HepG2 (cell line): ENCODE measurements at regions not wholly inside any gene's neighbourhood (a gene's known extent, or its start where the extent isn't known, plus 50 kb on each side); places are given as distances from the start of the nearest gene placed in this dataset.
A peak's percentile ranks its signal among the peaks of the same experiment; 100 is the strongest.

ENCODE experiments used
- ATAC-seq: fragments of 200-7000 bp; cut with Tn5 transposase; 3 replicates; pipeline ENCODE4 v1.9.1; 2020; ENCODE audit warnings: mild to moderate bottlenecking, moderate library complexity
- BruUV-seq: library from RNA; stranded (reverse); fragments of 400-500 nt; replicated peaks from 2 replicates; lab custom pipeline; 2021; lab: Mats Ljungman, UMichigan
- CTCF ChIA-PET: fragments of 300-600 bp; formaldehyde crosslinking; extraction: SDS; loops from one replicate; lab custom pipeline; 2021; ENCODE audit warnings: low total read pairs, inconsistent platforms, low intra/inter-chr PET ratio; lab: Yijun Ruan, JAX
- POLR2A ChIA-PET: fragments of 350-600 bp; sonication (Branson Sonifier 250); formaldehyde crosslinking; loops from one replicate; lab custom pipeline; 2020; ENCODE audit warnings: antibody characterized with exemption, inconsistent platforms; lab: Yijun Ruan, JAX
- DNase-seq: peaks from one replicate; pipeline ENCODE4 v3.0.0-alpha.2; 2015; ENCODE audit warnings: low spot score
- FAIRE-seq: peaks from 3 replicates; lab custom pipeline; 2011; peaks lifted over from hg19 to GRCh38; lab: Jason Lieb, UNC
- H2AFZ ChIP-seq: one replicate; pipeline ENCODE4 v1.6.1; 2011; ENCODE audit warnings: low read length, inconsistent platforms
- H3K27ac ChIP-seq: fragments of 300-600 bp; 3 replicates; pipeline ENCODE4 v1.8.0; 2011; ENCODE audit warnings: mixed run types, mild to moderate bottlenecking, mixed read lengths, low read length, inconsistent platforms; ENCODE audit not compliant: insufficient read depth; ENCODE audit errors: extremely low read length
- H3K27me3 ChIP-seq, 2 experiments: fragments of 200-600 bp in 1 of 2; 2 replicates in 1 of 2; 3 replicates in 1 of 2; pipeline versions ENCODE4 v1.6.0 to v1.8.0; 2011; ENCODE audit warnings: low read length in 2 of 2, mild to moderate bottlenecking in 2 of 2, moderate library complexity in 2 of 2, inconsistent platforms in 1 of 2; ENCODE audit not compliant: insufficient read depth in 2 of 2, control insufficient read depth in 1 of 2
- H3K36me3 ChIP-seq, 2 experiments: fragments of 200-600 bp in 1 of 2; replicated peaks in 1 of 2; 2 replicates in 1 of 2; 3 replicates in 1 of 2; pipeline versions ENCODE4 v1.5.1 to v1.8.0; 2011; ENCODE audit warnings: low read length in 2 of 2, inconsistent platforms in 1 of 2; ENCODE audit not compliant: insufficient read depth in 2 of 2, control insufficient read depth in 1 of 2
- H3K4me1 ChIP-seq: 2 replicates; pipeline ENCODE4 v1.5.1; 2012; ENCODE audit warnings: low read length, inconsistent platforms; ENCODE audit not compliant: insufficient read depth
- H3K4me2 ChIP-seq: 2 replicates; pipeline ENCODE4 v1.6.0; 2011; ENCODE audit warnings: low read depth, low read length, inconsistent platforms
- H3K4me3 ChIP-seq, 3 experiments: fragments of 200-600 bp in 1 of 3; sonication (generic), shearing (Covaris generic) in 1 of 3; replicated peaks in 1 of 3; 2 replicates each; pipeline ENCODE4 v1.5.1; 2011 to 2016; ENCODE audit warnings: low read length in 3 of 3, inconsistent platforms in 2 of 3, low read depth in 2 of 3, mild to moderate bottlenecking in 2 of 3, control low read depth in 1 of 3, mixed read lengths in 1 of 3; ENCODE audit not compliant: insufficient read depth in 1 of 3
- H3K79me2 ChIP-seq: one replicate; pipeline ENCODE4 v1.6.1; 2011; ENCODE audit warnings: low read length, inconsistent platforms; ENCODE audit not compliant: insufficient read depth
- H3K9ac ChIP-seq: 2 replicates; pipeline ENCODE4 v1.6.0; 2011; ENCODE audit warnings: mild to moderate bottlenecking, low read depth, low read length, inconsistent platforms; ENCODE audit not compliant: insufficient read depth
- H3K9me3 ChIP-seq: 2 replicates; pipeline ENCODE4 v1.5.1; 2012; ENCODE audit warnings: mild to moderate bottlenecking, low read length
- H4K20me1 ChIP-seq: 2 replicates; pipeline ENCODE4 v1.6.0; 2011; ENCODE audit warnings: inconsistent platforms, mild to moderate bottlenecking, low read length, moderate library complexity; ENCODE audit not compliant: insufficient read depth
- CSRNP2 ChIP-seq: sonication (generic); formaldehyde crosslinking; conservative IDR thresholded peaks from 2 replicates; pipeline ENCODE4 v1.8.0; 2022; ENCODE audit warnings: low read depth, missing genetic modification reagents
- FOSL1 ChIP-seq: sonication (generic); formaldehyde crosslinking; IDR thresholded peaks from 2 replicates; pipeline ENCODE4 v1.9.0; 2021; ENCODE audit warnings: missing genetic modification reagents, borderline replicate concordance
- MAFK ChIP-seq, 2 experiments: IDR thresholded peaks in 1 of 2; conservative IDR thresholded peaks in 1 of 2; 2 replicates each; pipeline ENCODE4 v1.6.1; 2011; ENCODE audit warnings: improper control_type of control experiment in 2 of 2, low read length in 2 of 2
- RFX5 ChIP-seq: IDR thresholded peaks from 2 replicates; pipeline ENCODE4 v1.6.1; 2011; ENCODE audit warnings: low read depth, low read length, improper control_type of control experiment
- TBL1XR1 ChIP-seq: fragments of 150-350 bp; IDR thresholded peaks from 2 replicates; pipeline ENCODE4 v1.6.1; 2014; ENCODE audit warnings: borderline replicate concordance, low read length; ENCODE audit not compliant: partially characterized antibody
- ZFY ChIP-seq: sonication (generic); formaldehyde crosslinking; IDR thresholded peaks from 2 replicates; pipeline ENCODE4 v1.4.0; 2020; ENCODE audit warnings: missing genetic modification reagents
- ZKSCAN8 ChIP-seq: IDR thresholded peaks from 2 replicates; pipeline ENCODE4 v1.6.1; 2016; ENCODE audit warnings: borderline replicate concordance, missing genetic modification reagents, missing compliant biosample characterization
- ZNF292 ChIP-seq: sonication (generic); formaldehyde crosslinking; IDR thresholded peaks from 2 replicates; pipeline ENCODE4 v1.8.1; 2022; ENCODE audit warnings: mild to moderate bottlenecking, low read depth, missing genetic modification reagents, borderline replicate concordance
- ZNF597 ChIP-seq: sonication (generic); formaldehyde crosslinking; IDR thresholded peaks from 2 replicates; pipeline ENCODE4 v1.5.0; 2020; ENCODE audit warnings: missing genetic modification reagents
- ZNF839 ChIP-seq: sonication (generic); formaldehyde crosslinking; IDR thresholded peaks from 2 replicates; pipeline ENCODE4 v1.4.0; 2020; ENCODE audit warnings: missing genetic modification reagents, mild to moderate bottlenecking, borderline replicate concordance
- ZSCAN20 ChIP-seq: sonication (generic); formaldehyde crosslinking; IDR thresholded peaks from 2 replicates; pipeline ENCODE4 v1.4.0; 2020; ENCODE audit warnings: missing genetic modification reagents, mild to moderate bottlenecking, borderline replicate concordance
- WGBS: methylation state at CpG from one replicate; pipeline ENCODE4 v1.1.6; 2017; ENCODE audit warnings: low lambda C conversion rate; 5-methylcytosine and 5-hydroxymethylcytosine counted together
- in situ Hi-C: cut with HindIII; loops from 2 replicates; pipeline ENCODE4 v1.10.0; 2017; ENCODE audit warnings: low pct_unique_long_range_greater_than_20kb; ENCODE audit not compliant: extremely low pct_ligation_motif_present
- intact Hi-C: fragments of 100-400 bp; cut with micrococcal nuclease; formaldehyde crosslinking; loops from one replicate; pipeline ENCODE4 v1.10.0; 2022; ENCODE audit not compliant: unreplicated experiment

- TF ChIP-seq ZNF839 (CRISPR knock-in tag) = no peak
- no peak for TF ChIP-seq FOSL1
- TF ChIP-seq ZSCAN20 (CRISPR knock-in tag) = no peak
- no peak for TF ChIP-seq ZNF292 (CRISPR knock-in tag)
- no peak for TF ChIP-seq CSRNP2 (CRISPR knock-in tag)
- no peak for TF ChIP-seq TBL1XR1
- TF ChIP-seq RFX5 = no peak
Observed at GRCh38 chr2:117755768-117756167, 58.7 kb upstream of the DDX18 start (continued).

- in situ Hi-C loops = loop anchor here (25.0 kb wide), 1 partner anchor 299 kb away; no protein-coding TSS in a partner anchor
- no peaks in the 10 kb centered on the region for H3K36me3 ChIP-seq
- no peak for TF ChIP-seq ZNF597
- no peak for TF ChIP-seq ZFY (CRISPR knock-in tag)
- 0 out of 4 replicates have a peak, but pooled peaks of 1 of the 2 experiments have one; percentile 17 for TF ChIP-seq MAFK (conservative IDR thresholded peaks at IDR 0.05 in 1 of 2, IDR thresholded peaks at IDR 0.05 in 1 of 2; ENCODE audit: low read length in 2 of 2)
- no peak for TF ChIP-seq RFX5
- TF ChIP-seq ZKSCAN8 (CRISPR knock-in tag) = no peak
- TF ChIP-seq, all 625 proteins: peak for 1
- no peaks in the 10 kb centered on the region for H3K9me3 ChIP-seq
- no peaks in the 10 kb centered on the region for H3K4me1 ChIP-seq
- POLR2A ChIA-PET = no interaction called here
- no peak overlapping the region for H3K27ac ChIP-seq
- H3K9ac ChIP-seq = no peak overlapping the region
- H4K20me1 ChIP-seq = no peaks in the 10 kb centered on the region
- no peaks in the 10 kb centered on the region for H3K79me2 ChIP-seq
- CTCF ChIA-PET = no interaction called here
- 0% methylated on average over 1 of the region's 1 CpG for WGBS
- no peak overlapping the region for H3K4me3 ChIP-seq
- FAIRE-seq (no peak), ATAC-seq (no peak), DNase-seq (no peak)
- H2AFZ ChIP-seq = no peak overlapping the region
- no peaks in the 10 kb centered on the region for H3K27me3 ChIP-seq
- intact Hi-C loops = no loop called here
- BruUV-seq = no TSS peak
- H3K4me2 ChIP-seq = no peak overlapping the region
Observed at GRCh38 chr2:117760916-117761315, 53.6 kb upstream of the DDX18 start.
